ENCODE measurements at regions not wholly inside any gene's neighbourhood (a gene's known extent, or its start where the extent isn't known, plus 50 kb on each side); places are given as distances from the start of the nearest gene placed in this dataset.
"Not testable (repeated sequence)": the region's sequence is repeated elsewhere in the genome, so short reads cannot be mapped to it uniquely, and the experiment has no call there.

DNA sequence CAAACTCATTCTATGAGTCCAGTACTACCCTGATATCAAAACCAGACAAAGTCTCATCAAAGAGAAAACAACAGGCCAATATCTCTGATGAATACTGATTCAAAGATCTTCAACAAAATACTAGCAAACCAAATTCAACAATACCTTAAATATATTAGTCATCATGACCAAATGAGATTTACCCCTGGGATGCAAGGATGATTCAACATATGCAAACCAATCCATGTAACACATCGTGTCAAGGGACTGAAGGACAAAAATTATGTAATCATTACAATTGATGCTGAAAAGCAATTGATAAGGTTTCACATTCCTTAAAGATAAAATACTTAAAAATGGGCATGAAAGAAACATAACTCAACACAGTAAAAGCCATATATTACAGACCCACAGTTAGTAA is 1476.9 kb downstream of the SI start:
- no peak for DNase-seq

GRCh38 chr3:163587342-163587741 is 1491.0 kb downstream of the SI start:
- no peak for DNase-seq

DNA sequence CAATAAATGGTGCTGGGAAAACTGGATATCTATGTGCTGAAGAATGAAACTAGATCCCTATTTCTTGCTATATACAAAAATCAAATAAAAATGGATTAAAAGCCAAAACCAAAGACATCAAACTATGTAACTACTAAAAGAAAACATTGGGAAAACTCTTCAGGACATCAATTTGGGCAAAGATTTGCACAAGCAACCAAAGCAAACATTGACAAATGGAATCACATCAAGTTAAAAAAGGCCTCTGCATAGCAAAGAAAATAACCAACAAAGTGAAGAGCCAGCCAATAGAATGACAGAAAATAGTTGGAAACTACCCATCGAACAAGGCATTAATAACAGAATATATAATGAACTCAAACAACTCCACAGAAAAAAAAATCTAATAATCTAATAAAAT is 1495.3 kb downstream of the SI start:
- DNase-seq: no peak

GRCh38 chr3:163577271-163577670 is 1501.0 kb downstream of the SI start:
- DNase-seq: no peak

DNA sequence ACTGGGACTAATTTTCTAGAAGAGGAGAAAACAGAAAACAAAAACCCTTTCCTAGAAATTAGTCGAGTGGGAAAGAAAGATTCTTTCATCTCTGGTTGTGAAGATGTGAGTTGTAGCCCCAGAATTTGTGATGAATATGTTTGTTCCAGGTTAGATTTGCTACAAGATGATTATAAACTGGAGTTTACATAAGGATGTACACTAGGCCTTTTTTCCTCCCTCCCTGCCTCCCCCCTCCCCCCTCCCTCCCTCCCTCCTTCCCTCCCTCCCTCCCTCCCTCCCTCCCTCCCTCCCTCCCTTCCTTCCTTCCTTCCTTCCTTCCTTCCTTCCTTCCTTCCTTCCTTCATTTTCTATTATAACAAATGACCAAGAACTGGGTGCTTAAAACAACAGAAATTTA is 1502.0 kb downstream of the SI start:
- DNase-seq: no peak

DNA sequence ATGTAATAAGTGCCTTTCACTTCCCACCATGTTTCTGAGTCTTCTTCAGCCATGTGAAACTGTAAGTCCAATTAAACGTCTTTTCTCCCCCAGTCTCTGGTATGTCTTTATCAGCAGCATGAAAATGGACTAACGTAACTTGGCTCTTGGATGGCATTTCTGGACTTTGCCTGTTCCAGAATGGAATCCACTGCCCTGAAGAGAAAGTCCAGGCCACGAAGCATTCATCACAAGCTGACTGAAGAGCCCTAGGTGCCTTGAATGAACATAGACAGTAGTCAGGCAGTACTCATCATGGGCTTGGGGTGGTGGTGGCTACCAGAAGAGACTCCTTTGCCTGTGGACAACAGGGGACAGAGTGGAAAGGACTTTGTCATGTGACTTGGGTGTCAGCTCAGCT is 1505.0 kb downstream of the SI start:
- DNase-seq: no peak

DNA sequence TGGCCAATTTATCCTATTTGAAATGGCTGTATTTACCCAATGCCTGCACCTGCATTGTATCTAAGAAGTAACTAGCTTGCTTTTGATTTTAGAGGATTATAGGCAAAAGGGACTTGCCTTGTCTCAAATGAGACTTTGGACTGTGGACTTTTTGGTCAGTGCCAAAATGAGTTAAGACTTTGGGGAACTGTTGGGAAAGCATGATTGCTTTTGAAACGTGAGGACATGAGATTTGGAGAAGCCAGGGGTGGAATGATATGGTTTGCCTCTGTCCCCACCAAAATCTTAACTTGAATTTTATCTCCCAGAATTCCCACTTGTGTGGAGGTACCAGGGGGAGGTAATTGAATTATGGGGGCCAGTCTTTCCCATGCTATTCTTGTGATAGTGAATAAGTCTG is 1505.4 kb downstream of the SI start:
- no peak for DNase-seq

GRCh38 chr3:163563485-163563884 is 1514.8 kb downstream of the SI start:
- DNase-seq: no peak

GRCh38 chr3:163562625-163563024 is 1515.7 kb downstream of the SI start:
- no peak for DNase-seq

DNA sequence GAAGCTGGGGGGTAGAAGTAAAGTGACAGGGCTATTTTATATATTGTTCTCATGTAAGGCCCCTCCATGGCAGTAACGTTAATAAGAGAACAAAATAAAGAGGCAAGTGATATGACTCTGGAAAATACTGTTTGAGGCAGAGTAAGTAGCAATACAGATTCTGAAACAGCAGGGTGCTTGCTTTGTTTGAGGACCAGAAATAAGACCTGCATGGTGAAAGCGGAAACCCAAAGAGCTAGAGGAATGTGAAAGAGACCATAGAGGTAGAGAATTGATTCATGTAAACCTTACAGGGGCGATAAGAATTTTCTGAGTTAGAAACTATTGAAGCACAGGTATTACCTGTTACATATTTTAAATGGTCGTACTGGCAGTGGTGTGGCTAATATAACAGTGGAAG is 1517.1 kb downstream of the SI start:
- DNase-seq: no peak

- DNase-seq: no peak
Observed at GRCh38 chr3:163560459-163560858, 1517.8 kb downstream of the SI start.

- no peak for DNase-seq
Observed at GRCh38 chr3:163556813-163557523, 1521.3 kb downstream of the SI start.

DNA sequence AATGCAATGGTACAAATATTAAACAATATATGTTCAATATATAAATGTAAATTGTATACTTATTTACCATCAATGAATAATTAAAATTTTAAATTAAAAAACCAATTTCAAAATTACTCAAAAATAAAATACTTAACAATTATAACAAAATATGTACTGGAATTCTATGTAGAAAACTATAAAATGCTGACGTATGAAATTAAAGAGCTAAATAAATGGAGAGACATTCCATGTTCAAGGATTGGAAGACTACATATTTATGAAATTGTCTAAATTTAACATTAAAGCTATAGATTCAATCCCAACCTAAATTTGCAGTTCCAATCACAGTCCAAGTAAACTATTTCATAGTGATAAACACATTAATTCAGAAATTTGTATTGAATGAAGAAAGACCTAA is 1522.4 kb downstream of the SI start:
- no peak for DNase-seq

DNA sequence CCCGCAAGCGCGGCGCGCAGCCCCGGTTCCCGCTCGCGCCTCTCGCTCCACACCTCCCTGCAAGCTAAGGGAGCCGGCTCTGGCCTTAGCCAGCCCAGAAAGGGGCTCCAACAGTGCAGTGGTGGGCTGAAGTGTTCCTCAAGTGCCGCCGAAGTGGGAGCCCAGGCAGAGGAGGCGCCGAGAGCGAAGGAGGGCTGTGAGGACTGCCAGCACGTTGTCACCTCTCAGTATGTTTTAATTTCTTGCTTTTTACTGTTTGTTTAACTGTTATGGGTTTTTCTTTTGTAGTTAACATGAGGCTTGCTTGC is 1525.7 kb downstream of the SI start:
- no peak for DNase-seq

DNA sequence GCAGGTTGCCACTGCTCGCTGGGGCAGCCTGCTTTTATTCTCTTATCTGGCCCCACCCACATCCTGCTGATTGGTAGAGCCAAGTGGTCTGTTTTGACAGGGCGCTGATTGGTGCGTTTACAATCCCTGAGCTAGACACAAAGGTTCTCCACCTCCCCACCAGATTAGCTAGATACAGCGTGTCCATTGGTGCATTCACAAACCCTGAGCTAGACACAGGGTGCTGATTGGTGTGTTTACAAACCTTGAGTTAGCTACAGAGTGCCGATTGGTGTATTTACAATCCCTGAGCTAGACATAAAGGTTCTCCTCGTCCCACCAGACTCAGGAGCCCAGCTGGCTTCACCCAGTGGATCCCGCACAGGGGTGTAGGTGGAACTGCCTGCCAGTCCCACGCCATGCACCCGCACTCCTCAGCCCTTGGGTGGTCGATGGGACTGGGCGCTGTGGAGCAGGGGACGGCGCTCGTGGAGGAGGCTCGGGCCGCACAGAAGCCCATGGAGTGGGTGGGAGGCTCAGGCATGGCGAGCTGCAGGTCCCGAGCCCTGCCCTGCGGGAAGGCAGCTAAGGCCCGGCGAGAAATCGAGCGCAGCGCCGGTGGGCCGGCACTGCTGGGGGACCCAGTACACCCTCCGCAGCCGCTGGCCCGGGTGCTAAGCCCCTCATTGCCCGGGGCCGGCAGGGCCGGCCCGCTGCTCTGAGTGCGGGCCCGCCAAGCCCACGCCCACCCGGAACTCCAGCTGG is 1526.2 kb downstream of the SI start:
- DNase-seq: not testable (repeated sequence)

DNA sequence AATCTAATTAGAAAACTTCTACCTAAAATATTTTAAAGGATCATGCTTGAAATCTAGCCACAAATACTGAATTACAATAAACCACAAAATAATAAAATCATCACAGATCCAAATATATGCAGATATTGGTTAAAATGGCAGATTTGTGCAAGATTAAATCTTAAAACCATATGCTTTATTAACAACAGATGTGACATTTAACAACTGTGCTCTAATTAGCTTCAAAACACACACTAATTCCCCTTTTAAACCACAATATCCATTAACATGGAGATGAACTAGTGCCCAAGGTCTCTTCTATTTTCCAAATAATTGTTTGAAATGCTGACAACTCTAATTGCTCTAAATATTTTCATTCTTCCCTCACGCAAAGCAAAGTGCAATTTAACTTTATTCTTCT is 1530.3 kb downstream of the SI start:
- DNase-seq: no peak

DNA sequence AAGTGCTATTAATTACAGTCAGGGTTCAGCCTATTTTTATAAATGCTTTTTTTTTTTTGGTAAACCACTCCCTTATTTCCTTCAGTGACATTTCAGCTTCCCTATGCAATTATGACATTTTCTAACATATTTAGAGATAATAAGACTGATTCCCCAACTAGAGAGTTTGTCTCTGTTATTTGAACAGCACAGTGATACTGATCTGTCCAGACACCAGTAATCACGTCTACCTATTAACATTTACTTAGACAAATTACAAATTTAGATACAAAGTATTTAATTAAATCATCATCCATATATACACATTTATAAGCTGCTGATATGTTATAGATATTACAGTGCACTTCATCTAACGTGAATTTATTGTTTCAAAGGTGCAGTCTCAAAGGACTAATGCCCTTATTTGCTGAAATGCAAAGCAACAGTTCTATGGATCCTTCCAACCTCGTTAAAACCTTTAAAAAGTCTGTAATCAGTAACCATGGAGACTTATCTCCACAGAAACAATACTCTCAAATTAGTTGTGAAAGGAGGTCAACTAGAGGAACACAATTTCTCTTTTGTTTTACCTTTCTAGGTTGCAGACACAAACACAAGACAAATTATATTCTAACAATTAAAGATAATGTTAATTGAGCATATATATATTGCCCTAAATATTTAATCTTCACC is 1531.1 kb downstream of the SI start:
- DNase-seq: no peak

DNA sequence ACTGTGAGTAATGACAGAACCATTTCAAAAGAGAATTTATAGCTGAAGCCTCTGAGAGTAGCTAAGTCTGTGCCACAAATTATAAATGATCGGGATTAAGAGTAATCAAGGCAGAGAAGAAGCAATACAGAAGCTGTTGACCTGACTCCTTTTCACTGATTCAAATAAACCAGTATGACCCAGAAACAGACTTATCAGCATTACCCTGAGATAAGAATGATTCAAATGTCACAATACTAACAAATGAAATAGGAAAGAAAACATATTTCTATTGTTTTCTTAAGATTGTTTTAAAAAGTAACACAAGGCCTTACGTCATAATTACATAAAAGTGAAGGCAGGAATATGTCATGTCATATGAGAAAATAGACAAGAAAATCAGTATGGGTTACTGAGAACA is 1534.6 kb downstream of the SI start:
- no peak for DNase-seq

DNA sequence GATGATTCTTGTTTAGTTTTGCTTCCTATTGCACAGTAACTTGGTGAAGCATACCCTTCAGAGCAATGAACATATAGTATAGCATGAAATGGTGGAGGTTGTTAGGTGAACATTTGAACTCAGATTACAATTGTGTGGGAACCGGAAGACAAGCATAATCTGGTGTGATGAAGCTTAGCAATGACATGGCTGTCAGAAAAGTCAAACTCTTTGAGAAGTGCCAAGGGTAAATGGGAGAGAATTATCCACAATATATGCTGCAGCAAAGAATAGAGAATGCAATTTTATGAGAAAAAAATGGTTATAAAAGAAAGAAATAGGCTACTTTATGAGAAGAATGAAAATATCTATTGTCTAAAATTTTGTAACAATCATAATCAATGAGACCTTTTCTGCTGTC is 1536.7 kb downstream of the SI start:
- DNase-seq: no peak

GRCh38 chr3:163538387-163538786 is 1539.9 kb downstream of the SI start:
- no peak for DNase-seq

DNA sequence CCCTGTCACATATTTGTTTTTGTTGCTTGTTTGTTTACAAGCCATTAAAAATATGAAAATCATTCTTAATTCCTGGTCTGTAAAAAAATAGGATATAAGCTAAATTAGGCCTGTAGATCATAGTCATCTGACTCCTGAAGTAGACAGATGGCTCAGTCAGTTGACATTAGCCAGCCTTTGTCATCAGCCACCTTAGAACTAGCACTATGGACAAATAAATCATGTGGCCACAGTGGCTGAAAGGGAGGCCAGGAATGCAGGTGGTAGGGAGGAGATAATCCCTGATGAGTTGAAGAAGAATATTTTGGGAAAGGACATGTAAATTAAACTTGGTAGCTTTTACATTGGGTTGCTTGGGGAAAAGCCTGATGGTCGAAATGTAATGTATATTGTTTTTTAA is 1544.9 kb downstream of the SI start:
- no peak for DNase-seq

GRCh38 chr3:163523375-163523774 is 1554.9 kb downstream of the SI start:
- no peak for DNase-seq

GRCh38 chr3:163521261-163521660 is 1557.0 kb downstream of the SI start:
- no peak for DNase-seq

GRCh38 chr3:163518065-163518464 is 1560.2 kb downstream of the SI start:
- no peak for DNase-seq

All from hematopoietic multipotent progenitor cell treated with erythropoietin and hydrocortisone succinate and interleukin-3 and kit ligand, for 6 days (in vitro differentiated cells).